B cell (primary cell): ENCODE measurements at regions not wholly inside any gene's neighbourhood (a gene's known extent, or its start where the extent isn't known, plus 50 kb on each side); places are given as distances from the start of the nearest gene placed in this dataset.

Source experiments
- ATAC-seq: fragments of 200-7000 bp; cut with Tn5 transposase; one replicate; pipeline ENCODE4 v1.10.0; 2021; ENCODE audit warnings: low read depth, mild to moderate bottlenecking, moderate number of reproducible peaks, moderate library complexity
- CTCF ChIA-PET: fragments of 350-600 bp; sonication (Branson Sonifier 250); formaldehyde crosslinking; loops from one replicate; lab custom pipeline; 2021; ENCODE audit warnings: antibody characterized with exemption, inconsistent platforms; lab: Charles Lee
- POLR2A ChIA-PET: fragments of 350-600 bp; sonication (Branson Sonifier 250); formaldehyde crosslinking; loops from one replicate; lab custom pipeline; 2021; ENCODE audit warnings: antibody characterized with exemption; lab: Charles Lee
- DNase-seq: peaks from one replicate; pipeline ENCODE4 v3.0.0; 2013
- H2AFZ ChIP-seq: 2 replicates; pipeline ENCODE4 v1.6.1; 2012; ENCODE audit warnings: mild to moderate bottlenecking, low read depth, low read length; ENCODE audit not compliant: insufficient read depth, poor library complexity, severe bottlenecking
- H3K27ac ChIP-seq, 2 donors: 1 replicate in 1 of 2; 2 replicates in 1 of 2; pipeline ENCODE4 v1.5.1; 2012 to 2013; ENCODE audit warnings: low read length in 2 of 2, mild to moderate bottlenecking in 2 of 2, moderate library complexity in 1 of 2
- H3K27me3 ChIP-seq, 4 experiments: fragments of 200-600 bp in 1 of 4; sonication (generic) in 1 of 4; replicated peaks in 1 of 4; 1 replicate in 2 of 4; 2 replicates in 2 of 4; pipeline versions ENCODE4 v1.6.1 to v1.7.0; 2013 to 2016; ENCODE audit warnings: low read length in 3 of 4, mild to moderate bottlenecking in 2 of 4, mixed read lengths in 1 of 4, moderate library complexity in 1 of 4; ENCODE audit not compliant: insufficient read depth in 4 of 4, control insufficient read depth in 3 of 4; ENCODE audit errors: control extremely low read depth in 1 of 4
- H3K36me3 ChIP-seq, 2 experiments: replicated peaks in 1 of 2; 1 replicate in 1 of 2; 2 replicates in 1 of 2; pipeline versions ENCODE4 v1.6.1 to v1.7.1; 2013; ENCODE audit warnings: low read length in 1 of 2; ENCODE audit not compliant: insufficient read depth in 2 of 2, control insufficient read depth in 1 of 2; ENCODE audit errors: control extremely low read depth in 1 of 2, extremely low read depth in 1 of 2
- H3K4me1 ChIP-seq, 2 donors: fragments of 200-600 bp in 1 of 2; sonication (generic) in 1 of 2; 1 replicate in 1 of 2; 2 replicates in 1 of 2; pipeline versions ENCODE4 v1.5.1 to v1.6.1; 2013 to 2017; ENCODE audit warnings: low read length in 2 of 2; ENCODE audit not compliant: control insufficient read depth in 2 of 2, insufficient read depth in 2 of 2
- H3K4me2 ChIP-seq: replicated peaks from 2 replicates; pipeline ENCODE3; 2012; ENCODE audit warnings: mild to moderate bottlenecking, low read depth, low read length; ENCODE audit not compliant: poor library complexity, severe bottlenecking
- H3K4me3 ChIP-seq, 5 experiments: fragments of 200-600 bp in 1 of 5; sonication (generic) in 1 of 5; 1 replicate in 3 of 5; 2 replicates in 2 of 5; pipeline versions ENCODE4 v1.5.1 to v1.7.0; 2011 to 2016; ENCODE audit warnings: low read length in 4 of 5, mild to moderate bottlenecking in 4 of 5, low read depth in 2 of 5, control low read depth in 1 of 5, moderate library complexity in 1 of 5; ENCODE audit not compliant: insufficient read depth in 1 of 5; ENCODE audit errors: control extremely low read depth in 1 of 5, extremely low read depth in 1 of 5
- H3K79me2 ChIP-seq: fragments of 200-600 bp; sonication (generic); one replicate; pipeline ENCODE4 v1.6.0; 2016; ENCODE audit warnings: low read length; ENCODE audit not compliant: control insufficient read depth, insufficient read depth
- H3K9ac ChIP-seq: fragments of 200-600 bp; sonication (generic); 2 replicates; pipeline ENCODE4 v1.6.1; 2017; ENCODE audit warnings: mild to moderate bottlenecking, low read length, moderate library complexity
- H3K9me3 ChIP-seq, 3 donors: one replicate each; pipeline versions ENCODE4 v1.6.1 to v1.7.1; 2013; ENCODE audit warnings: low read length in 2 of 3; ENCODE audit not compliant: control insufficient read depth in 2 of 3, insufficient read depth in 1 of 3; ENCODE audit errors: control extremely low read depth in 1 of 3
- H4K20me1 ChIP-seq: 2 replicates; pipeline ENCODE4 v1.6.0; 2012; ENCODE audit warnings: mild to moderate bottlenecking, low read length; ENCODE audit not compliant: insufficient read depth, control insufficient read depth, poor library complexity, severe bottlenecking
- H3K27ac Mint-ChIP-seq: one replicate; pipeline ENCODE4 v1.8.0; 2021; ENCODE audit warnings: mixed read lengths
- H3K27me3 Mint-ChIP-seq: one replicate; pipeline ENCODE4 v1.8.0; 2021; ENCODE audit warnings: mixed read lengths
- H3K4me1 Mint-ChIP-seq: one replicate; pipeline ENCODE4 v1.8.0; 2021; ENCODE audit warnings: mixed read lengths
- H3K4me3 Mint-ChIP-seq: one replicate; pipeline ENCODE4 v1.8.0; 2021; ENCODE audit warnings: mixed read lengths
- H3K9me3 Mint-ChIP-seq: one replicate; pipeline ENCODE4 v1.8.0; 2022; ENCODE audit warnings: mixed read lengths; ENCODE audit not compliant: insufficient read depth
- CTCF ChIP-seq: fragments of 200-600 bp; IDR thresholded peaks from one replicate; pipeline ENCODE4 v1.8.0; 2022; ENCODE audit warnings: antibody characterized with exemption, mild to moderate bottlenecking
- EZH2 ChIP-seq: IDR thresholded peaks from 2 replicates; pipeline ENCODE4 v1.6.1; 2012; ENCODE audit warnings: borderline replicate concordance, low read depth, mild to moderate bottlenecking, moderate library complexity, low read length; ENCODE audit not compliant: insufficient read depth, poor library complexity, severe bottlenecking
- WGBS: methylation state at CpG from one replicate; pipeline ENCODE4 v1.1.5; 2013; ENCODE audit warnings: missing lambda C conversion rate; ENCODE audit not compliant: insufficient coverage; 5-methylcytosine and 5-hydroxymethylcytosine counted together
- intact Hi-C: fragments of 100-400 bp; cut with micrococcal nuclease; formaldehyde crosslinking; loops from one replicate; pipeline ENCODE4 v1.10.0; 2022

- Mint-ChIP-seq H3K27me3 (no peaks in the 10 kb centered on the region), H3K27ac (no peak overlapping the region)
- POLR2A ChIA-PET, result no interaction called here
Measured at GRCh38 chrY:15540516-15540915, 1016.2 kb downstream of the NLGN4Y start.

DNA sequence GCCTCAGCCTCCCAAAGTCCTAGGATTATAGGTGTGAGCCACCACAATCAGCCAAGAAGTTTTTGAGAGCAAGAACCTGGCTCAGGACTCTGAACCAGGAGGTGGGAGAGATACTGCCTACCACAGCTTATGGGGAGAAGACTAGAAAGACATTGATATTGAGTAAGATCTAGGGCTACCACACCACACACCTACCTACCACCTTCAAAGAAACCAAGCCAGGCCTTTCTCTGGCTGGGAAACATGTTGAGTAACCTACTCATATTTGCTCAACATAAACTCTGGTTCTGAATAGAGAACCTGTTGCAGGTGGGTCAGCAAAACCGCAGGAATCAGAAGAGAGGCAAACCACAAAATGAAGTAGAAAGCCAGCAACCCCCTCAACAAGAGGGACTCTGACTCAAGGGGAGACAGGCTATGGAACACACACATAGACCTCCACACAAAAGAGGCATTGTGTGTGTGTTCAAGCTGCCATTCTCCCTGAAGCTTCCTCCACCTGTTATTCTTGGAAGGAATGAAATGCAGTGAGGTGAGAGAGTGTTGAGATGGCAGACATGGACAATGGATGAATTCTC is 1021.9 kb downstream of the NLGN4Y start:
- ChIA-PET CTCF (no interaction called here), POLR2A (no interaction called here)
- intact Hi-C loops, result no loop called here
- Mint-ChIP-seq H3K4me1 (no peaks in the 10 kb centered on the region), H3K4me3 (no peak overlapping the region), H3K27me3 (no peaks in the 10 kb centered on the region), H3K27ac (no peak overlapping the region), H3K9me3 (no peaks in the 10 kb centered on the region)
- no peak for TF ChIP-seq CTCF
- no peak for TF ChIP-seq EZH2
- Histone ChIP-seq H3K27me3 (no peaks in the 10 kb centered on the region), H3K4me2 (no peak overlapping the region), H4K20me1 (no peaks in the 10 kb centered on the region), H3K27ac (no peak overlapping the region), H2AFZ (no peak overlapping the region), H3K9me3 (no peaks in the 10 kb centered on the region), H3K36me3 (no peaks in the 10 kb centered on the region), H3K79me2 (no peaks in the 10 kb centered on the region), H3K4me3 (no peak overlapping the region), H3K4me1 (no peaks in the 10 kb centered on the region), H3K9ac (no peak overlapping the region)
- ATAC-seq, result no peak
- no peak for DNase-seq
- WGBS, result no CpG with 5 or more reads among the region's 1 CpG

More at GRCh38 chrY:15540516-15540915, 1016.2 kb downstream of the NLGN4Y start:
- no peaks in the 10 kb centered on the region for H3K27me3 ChIP-seq
- no peaks in the 10 kb centered on the region for H3K9me3 ChIP-seq
- no peaks in the 10 kb centered on the region for H3K4me1 ChIP-seq
- H3K79me2 ChIP-seq, result no peaks in the 10 kb centered on the region
- no peaks in the 10 kb centered on the region for H3K9me3 Mint-ChIP-seq
- ATAC-seq (no peak), DNase-seq (no peak)
- H3K27ac ChIP-seq, result no peak overlapping the region
- H3K36me3 ChIP-seq, result no peaks in the 10 kb centered on the region
- H4K20me1 ChIP-seq, result no peaks in the 10 kb centered on the region
- H2AFZ ChIP-seq, result no peak overlapping the region
- no peak for TF ChIP-seq EZH2
- TF ChIP-seq CTCF, result no peak
- H3K4me2 ChIP-seq, result no peak overlapping the region
- intact Hi-C loops, result no loop called here
- CTCF ChIA-PET, result no interaction called here
- no peak overlapping the region for H3K9ac ChIP-seq
- H3K4me3 Mint-ChIP-seq, result no peak overlapping the region
- no peak overlapping the region for H3K4me3 ChIP-seq
- no peaks in the 10 kb centered on the region for H3K4me1 Mint-ChIP-seq
